HG03196 (cell line): ENCODE measurements at regions not wholly inside any gene's neighbourhood (a gene's known extent, or its start where the extent isn't known, plus 50 kb on each side); places are given as distances from the start of the nearest gene placed in this dataset.
A peak's percentile ranks its signal among the peaks of the same experiment; 100 is the strongest.

ENCODE experiments used
- ATAC-seq: cut with Tn5 transposase; IDR thresholded peaks from one replicate; pipeline ENCODE4 v1.9.1; 2021; ENCODE audit not compliant: unreplicated experiment

- no peak for ATAC-seq
These were observed 345.1 kb downstream of the GLRX3 start for GRCh38 chr10:130481076-130481930.

- ATAC-seq = no peak
These were observed 345.7 kb downstream of the GLRX3 start for GRCh38 chr10:130481936-130482335.

GRCh38 chr10:130483691-130484467, 347.7 kb downstream of the GLRX3 start:
- no peak for ATAC-seq

- no peak for ATAC-seq
These were observed 348.4 kb downstream of the GLRX3 start for GRCh38 chr10:130484468-130485180.

GRCh38 chr10:130485236-130485957, 349.2 kb downstream of the GLRX3 start:
- no peak for ATAC-seq

GRCh38 chr10:130485958-130486895, 350.0 kb downstream of the GLRX3 start:
- ATAC-seq = no peak

GRCh38 chr10:130486906-130487305, 350.7 kb downstream of the GLRX3 start:
- no peak for ATAC-seq

GRCh38 chr10:130487566-130487965, 351.4 kb downstream of the GLRX3 start:
- ATAC-seq = no peak

- no peak for ATAC-seq
These were observed 353.7 kb downstream of the GLRX3 start for GRCh38 chr10:130489891-130490290.

- ATAC-seq = no peak
These were observed 355.0 kb downstream of the GLRX3 start for GRCh38 chr10:130491011-130491692.

- no peak for ATAC-seq
These were observed 355.5 kb downstream of the GLRX3 start for GRCh38 chr10:130491693-130492050.

GRCh38 chr10:130492266-130492934, 356.2 kb downstream of the GLRX3 start:
- ATAC-seq = no peak

GRCh38 chr10:130493021-130493420, 356.8 kb downstream of the GLRX3 start:
- no peak for ATAC-seq

- no peak for ATAC-seq
These were observed 357.4 kb downstream of the GLRX3 start for GRCh38 chr10:130493446-130494145.

- no peak for ATAC-seq
These were observed 359.1 kb downstream of the GLRX3 start for GRCh38 chr10:130495116-130495862.

GRCh38 chr10:130495891-130496636, 359.9 kb downstream of the GLRX3 start:
- ATAC-seq = peak; percentile 74
